ENCODE measurements at regions not wholly inside any gene's neighbourhood (a gene's known extent, or its start where the extent isn't known, plus 50 kb on each side); places are given as distances from the start of the nearest gene placed in this dataset.
"Not testable (repeated sequence)": the region's sequence is repeated elsewhere in the genome, so short reads cannot be mapped to it uniquely, and the experiment has no call there.

GRCh38 chr6:27809067-27809938 lies 102.9 kb downstream of the OR2B2 start:
- intact Hi-C loops (cut with DNase I), result no loop called here
- DNase-seq (ENCODE audit: low spot score), result no peak

DNA sequence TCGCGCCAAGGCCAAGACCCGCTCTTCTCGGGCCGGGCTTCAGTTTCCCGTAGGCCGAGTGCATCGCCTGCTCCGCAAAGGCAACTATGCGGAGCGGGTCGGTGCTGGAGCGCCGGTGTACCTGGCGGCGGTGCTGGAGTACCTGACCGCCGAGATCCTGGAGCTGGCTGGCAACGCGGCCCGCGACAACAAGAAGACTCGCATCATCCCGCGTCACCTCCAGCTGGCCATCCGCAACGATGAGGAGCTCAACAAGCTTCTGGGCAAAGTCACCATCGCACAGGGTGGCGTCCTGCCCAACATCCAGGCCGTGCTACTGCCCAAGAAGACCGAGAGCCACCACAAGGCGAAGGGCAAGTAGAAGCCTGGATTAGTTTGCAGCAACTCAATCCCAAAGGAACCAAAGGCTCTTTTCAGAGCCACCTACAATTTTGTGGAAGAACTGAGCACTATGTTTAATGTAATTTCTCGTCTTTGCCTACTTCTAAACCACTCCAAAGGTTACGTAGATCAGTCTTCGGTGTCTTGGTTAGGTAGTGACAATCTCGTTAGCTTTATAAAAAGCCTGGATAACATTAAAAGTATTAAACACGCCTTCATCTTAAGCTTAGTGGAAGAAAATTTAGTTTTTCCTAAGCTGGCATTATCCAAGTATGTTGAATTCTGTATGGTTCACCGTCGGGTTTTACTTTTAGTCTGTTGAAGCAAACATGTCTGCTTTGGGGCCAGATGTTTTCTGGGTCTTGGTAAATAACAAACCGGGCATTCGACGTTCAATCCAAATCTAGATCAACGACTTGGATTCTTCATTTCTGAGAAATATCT lies 103.7 kb downstream of the OR2B2 start:
- intact Hi-C loops (cut with DNase I); DNase-seq (ENCODE audit: low spot score): not testable (repeated sequence)

DNA sequence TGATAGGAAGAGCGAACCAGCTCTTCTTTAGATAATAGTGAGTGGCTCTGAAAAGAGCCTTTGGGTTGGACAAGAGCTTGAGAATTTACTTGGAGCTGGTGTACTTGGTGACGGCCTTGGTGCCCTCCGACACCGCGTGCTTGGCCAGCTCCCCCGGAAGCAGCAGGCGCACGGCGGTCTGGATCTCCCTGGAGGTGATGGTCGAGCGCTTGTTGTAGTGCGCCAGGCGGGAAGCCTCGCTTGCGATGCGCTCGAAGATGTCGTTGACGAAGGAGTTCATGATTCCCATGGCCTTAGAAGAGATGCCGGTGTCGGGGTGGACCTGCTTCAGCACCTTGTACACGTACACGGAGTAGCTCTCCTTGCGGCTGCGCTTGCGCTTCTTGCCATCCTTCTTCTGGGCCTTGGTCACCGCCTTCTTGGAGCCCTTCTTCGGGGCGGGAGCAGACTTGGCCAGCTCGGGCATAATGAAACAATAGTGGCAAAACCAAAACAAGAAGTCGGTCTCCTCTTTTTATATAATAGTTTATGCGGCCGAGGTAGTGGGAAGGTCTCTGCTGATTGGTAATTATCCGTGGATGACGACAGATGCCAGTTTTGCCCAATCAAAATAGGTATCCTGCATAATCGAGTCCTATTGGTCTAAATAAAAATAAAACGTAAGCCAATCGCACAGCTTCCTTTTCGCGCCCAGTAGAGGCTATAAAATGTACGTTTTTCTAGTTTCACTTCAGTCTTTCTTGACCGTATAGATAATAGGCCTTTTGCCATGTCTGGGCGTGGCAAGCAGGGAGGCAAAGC lies 104.6 kb downstream of the OR2B2 start:
- DNase-seq (ENCODE audit: low spot score), result peak; percentile 85
- intact Hi-C loops (cut with DNase I), result not testable (repeated sequence)

- no peak for DNase-seq (ENCODE audit: low spot score)
- intact Hi-C loops (cut with DNase I), result no loop called here
Observed at GRCh38 chr6:27806981-27807440, 105.2 kb downstream of the OR2B2 start.

DNA sequence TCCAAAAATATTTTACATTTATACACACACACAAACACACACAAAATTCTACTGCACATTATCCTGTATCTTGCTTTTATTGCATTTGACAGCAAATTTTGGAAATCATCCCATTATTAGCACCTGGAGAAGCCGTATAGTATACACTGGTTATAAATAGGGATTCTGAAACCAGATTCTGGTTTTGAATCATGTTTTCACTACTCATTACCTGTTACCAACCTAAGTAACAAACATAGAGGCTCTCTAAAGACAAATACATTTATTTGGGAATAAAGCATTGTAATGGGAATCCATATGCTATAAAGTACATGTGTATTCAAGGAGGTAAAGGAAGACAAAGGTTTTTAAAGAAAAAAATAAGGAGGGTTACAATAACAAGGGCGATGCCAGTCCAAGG lies 106.8 kb downstream of the OR2B2 start:
- intact Hi-C loops (cut with DNase I), result no loop called here
- no peak for DNase-seq (ENCODE audit: low spot score)

GRCh38 chr6:27804851-27805250 lies 107.3 kb downstream of the OR2B2 start:
- DNase-seq (ENCODE audit: low spot score), result no peak
- intact Hi-C loops (cut with DNase I), result no loop called here

- DNase-seq (ENCODE audit: low spot score), result no peak
Observed at GRCh38 chr6:27800731-27801373, 111.3 kb downstream of the OR2B2 start.

DNA sequence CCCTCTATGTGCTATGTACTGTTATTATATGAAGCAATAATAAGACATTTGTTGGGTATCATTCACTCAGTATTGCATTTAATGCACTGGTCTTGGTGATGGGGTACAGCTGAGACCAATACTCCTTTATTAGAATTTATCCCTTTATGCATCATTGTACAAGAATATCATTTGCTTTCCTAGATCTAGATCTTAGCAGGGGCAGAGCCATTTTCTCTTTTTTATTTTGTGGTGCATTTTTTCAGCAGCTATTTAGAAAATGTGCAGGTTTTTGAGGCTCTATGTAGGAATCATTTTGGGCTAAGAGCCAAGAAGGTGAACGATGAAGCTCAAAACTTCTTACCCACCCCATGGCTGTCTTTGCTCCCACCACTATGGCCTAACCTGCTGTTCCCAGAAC lies 114.2 kb downstream of the OR2B2 start:
- intact Hi-C loops (cut with DNase I), result no loop called here
- no peak for DNase-seq (ENCODE audit: low spot score)

More at GRCh38 chr6:27800731-27801373, 111.3 kb downstream of the OR2B2 start:
- intact Hi-C loops (cut with DNase I), result no loop called here

GRCh38 chr6:27796736-27797481 lies 115.3 kb downstream of the OR2B2 start:
- intact Hi-C loops (cut with DNase I); DNase-seq (ENCODE audit: low spot score): not testable (repeated sequence)

DNA sequence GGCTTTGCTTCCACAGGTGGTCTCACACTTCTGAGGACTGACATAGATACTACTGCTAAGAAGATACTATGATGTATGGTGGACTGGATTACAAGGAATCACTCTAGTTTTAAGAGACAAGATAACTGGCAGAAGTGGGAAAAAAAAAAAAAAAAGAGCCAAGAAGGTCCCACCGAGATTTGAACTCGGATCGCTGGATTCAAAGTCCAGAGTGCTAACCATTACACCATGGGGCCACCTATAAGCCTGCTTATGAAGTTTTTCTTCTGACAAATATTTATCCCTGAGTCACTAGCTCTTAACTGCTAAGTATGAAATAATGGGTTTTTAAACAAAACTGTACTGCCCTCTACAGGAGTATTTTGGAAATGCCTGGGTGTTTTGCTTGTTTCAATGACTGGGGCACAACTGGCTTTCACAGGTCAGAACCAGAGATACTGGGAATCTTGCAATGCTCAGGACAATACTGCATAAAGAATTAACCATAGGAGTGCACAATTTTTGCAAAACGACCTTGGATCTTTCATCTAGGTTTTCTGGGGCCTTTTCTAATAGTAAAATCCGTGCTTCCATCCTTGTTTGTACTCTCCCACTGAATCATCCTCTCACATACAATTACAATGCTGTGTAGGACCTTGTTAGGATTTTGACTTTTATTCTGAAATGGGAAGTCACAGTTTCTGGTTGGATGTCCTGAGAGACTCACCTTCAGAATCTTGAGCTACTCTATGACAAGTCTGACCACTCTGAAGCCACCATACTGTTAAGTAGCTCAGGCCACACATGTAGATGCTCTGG lies 116.3 kb downstream of the OR2B2 start:
- intact Hi-C loops (cut with DNase I), result no loop called here
- no peak for DNase-seq (ENCODE audit: low spot score)

DNA sequence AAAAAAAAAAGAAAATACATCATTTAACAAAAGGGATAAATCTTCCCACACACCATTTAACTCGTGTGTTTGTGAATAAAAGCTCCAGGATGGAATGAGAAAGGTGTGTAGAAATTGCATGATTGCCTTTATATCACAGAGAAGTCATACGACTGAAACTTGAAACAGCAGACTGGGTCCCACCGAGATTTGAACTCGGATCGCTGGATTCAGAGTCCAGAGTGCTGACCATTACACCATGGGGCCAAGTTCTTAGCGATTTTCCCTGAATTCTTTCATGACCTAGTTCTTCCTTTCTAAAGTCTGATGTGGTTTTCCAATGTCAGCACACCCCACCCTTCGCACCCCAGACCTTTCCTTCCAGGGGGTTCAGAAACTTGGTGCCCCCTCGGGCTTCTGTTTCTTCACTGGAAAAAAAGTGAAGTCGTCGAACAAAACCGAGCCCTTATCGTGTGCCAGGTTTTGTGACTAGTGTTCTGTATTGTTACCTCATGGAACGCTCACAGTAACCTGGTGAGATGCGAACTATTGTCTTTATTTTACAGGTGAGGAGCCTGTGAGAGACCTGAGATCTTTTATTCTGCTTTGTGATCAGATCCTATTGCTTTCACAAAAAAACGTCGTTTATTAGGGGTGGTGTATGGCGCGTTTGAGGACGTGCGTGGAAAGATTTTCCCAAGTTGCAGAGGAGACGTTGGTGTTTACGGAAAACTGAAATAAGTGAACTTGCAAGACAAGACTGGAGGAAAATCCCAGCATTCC lies 120.8 kb downstream of the OR2B2 start:
- intact Hi-C loops (cut with DNase I), result no loop called here
- no peak for DNase-seq (ENCODE audit: low spot score)

DNA sequence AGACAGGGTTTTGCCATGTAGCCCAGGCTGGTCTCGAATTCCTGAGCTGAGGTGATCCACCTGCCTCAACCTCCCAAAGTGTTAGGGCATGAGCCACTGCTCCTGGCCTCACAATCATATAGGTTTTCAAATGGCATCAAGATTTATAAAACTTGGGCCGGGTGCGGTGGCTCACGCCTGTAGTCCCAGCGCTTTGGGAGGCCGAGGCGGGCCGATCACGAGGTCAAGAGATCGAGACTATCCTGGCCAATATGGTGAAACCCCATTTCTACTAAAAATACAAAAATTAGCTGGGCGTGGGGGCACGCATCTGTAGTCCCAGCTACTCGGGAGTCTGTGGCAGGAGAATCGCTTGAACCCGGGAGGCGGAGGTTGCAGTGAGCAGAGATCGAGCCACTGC lies 123.8 kb downstream of the OR2B2 start:
- DNase-seq (ENCODE audit: low spot score); intact Hi-C loops (cut with DNase I): not testable (repeated sequence)

GRCh38 chr6:27786048-27786447 lies 126.1 kb downstream of the OR2B2 start:
- DNase-seq (ENCODE audit: low spot score), result no peak
- intact Hi-C loops (cut with DNase I), result no loop called here

GRCh38 chr6:27785294-27785693 lies 126.9 kb downstream of the OR2B2 start:
- no peak for DNase-seq (ENCODE audit: low spot score)
- intact Hi-C loops (cut with DNase I), result no loop called here

- intact Hi-C loops (cut with DNase I), result no loop called here
- no peak for DNase-seq (ENCODE audit: low spot score)
Observed at GRCh38 chr6:27782748-27783147, 129.4 kb downstream of the OR2B2 start.

- intact Hi-C loops (cut with DNase I), result loop anchor here in 1 of 2 donors (10.0 kb wide), 1 partner anchor 376 kb away; no protein-coding TSS in a partner anchor
- no peak for DNase-seq (ENCODE audit: low spot score)
Observed at GRCh38 chr6:27778625-27779417, 133.4 kb downstream of the OR2B2 start.
